Renal cortex interstitium (tissue), 11 donors: ENCODE measurements at regions not wholly inside any gene's neighbourhood (a gene's known extent, or its start where the extent isn't known, plus 50 kb on each side); places are given as distances from the start of the nearest gene placed in this dataset.
"Not testable (repeated sequence)": the region's sequence is repeated elsewhere in the genome, so short reads cannot be mapped to it uniquely, and the experiment has no call there.

Experiments used
- DNase-seq, 11 donors: peaks; one replicate each; pipeline ENCODE4 v3.0.0-alpha.2; 2013; ENCODE audit warnings: low read depth in 9 of 11, low spot score in 4 of 11; ENCODE audit errors: extremely low read depth in 1 of 11

GRCh38 chr2:35530615-35531135, 824.9 kb upstream of the CRIM1 start:
- DNase-seq, result no peak

GRCh38 chr2:35526741-35527140, 828.8 kb upstream of the CRIM1 start:
- DNase-seq, result no peak

- no peak for DNase-seq
These were observed 833.1 kb upstream of the CRIM1 start for GRCh38 chr2:35522450-35522849.

GRCh38 chr2:35510636-35511035, 844.9 kb upstream of the CRIM1 start:
- DNase-seq, result no peak

GRCh38 chr2:35508601-35509000, 847.0 kb upstream of the CRIM1 start:
- DNase-seq, result no peak

- no peak for DNase-seq
These were observed 851.2 kb upstream of the CRIM1 start for GRCh38 chr2:35504419-35504818.

GRCh38 chr2:35503738-35504199, 851.8 kb upstream of the CRIM1 start:
- no peak for DNase-seq

- no peak for DNase-seq
These were observed 852.3 kb upstream of the CRIM1 start for GRCh38 chr2:35503311-35503710.

- no peak for DNase-seq
These were observed 854.5 kb upstream of the CRIM1 start for GRCh38 chr2:35501076-35501475.

- no peak for DNase-seq
These were observed 859.6 kb upstream of the CRIM1 start for GRCh38 chr2:35496022-35496421.

GRCh38 chr2:35495182-35495581, 860.4 kb upstream of the CRIM1 start:
- no peak for DNase-seq

- not testable (repeated sequence) for DNase-seq
These were observed 877.5 kb upstream of the CRIM1 start for GRCh38 chr2:35478121-35478520.

- DNase-seq, result no peak
These were observed 887.3 kb upstream of the CRIM1 start for GRCh38 chr2:35468245-35468644.

GRCh38 chr2:35463805-35464596, 891.6 kb upstream of the CRIM1 start:
- DNase-seq, result no peak

GRCh38 chr2:35462226-35462998, 893.2 kb upstream of the CRIM1 start:
- DNase-seq, result no peak

- no peak for DNase-seq
These were observed 894.2 kb upstream of the CRIM1 start for GRCh38 chr2:35461406-35461805.

- DNase-seq, result no peak
These were observed 900.5 kb upstream of the CRIM1 start for GRCh38 chr2:35454966-35455638.

- no peak for DNase-seq
These were observed 907.8 kb upstream of the CRIM1 start for GRCh38 chr2:35447821-35448220.

- DNase-seq, result no peak
These were observed 908.4 kb upstream of the CRIM1 start for GRCh38 chr2:35447215-35447614.

GRCh38 chr2:35443087-35443486, 912.5 kb upstream of the CRIM1 start:
- DNase-seq, result no peak
